ENCODE measurements at regions not wholly inside any gene's neighbourhood (a gene's known extent, or its start where the extent isn't known, plus 50 kb on each side); places are given as distances from the start of the nearest gene placed in this dataset.

- no peak for DNase-seq
These were observed 73.8 kb downstream of the CBLN2 start for GRCh38 chr18:72470391-72470790.

GRCh38 chr18:72468021-72468710 lies 76.0 kb downstream of the CBLN2 start:
- DNase-seq: no peak

- DNase-seq: no peak
These were observed 83.9 kb downstream of the CBLN2 start for GRCh38 chr18:72460210-72460680.

GRCh38 chr18:72458271-72458670 lies 85.9 kb downstream of the CBLN2 start:
- no peak for DNase-seq

GRCh38 chr18:72456802-72457201 lies 87.3 kb downstream of the CBLN2 start:
- DNase-seq: no peak

GRCh38 chr18:72452328-72452727 lies 91.8 kb downstream of the CBLN2 start:
- no peak for DNase-seq

GRCh38 chr18:72444798-72445155 lies 99.4 kb downstream of the CBLN2 start:
- DNase-seq: no peak

- no peak for DNase-seq
These were observed 99.9 kb downstream of the CBLN2 start for GRCh38 chr18:72444111-72444797.

- DNase-seq: no peak
These were observed 107.7 kb downstream of the CBLN2 start for GRCh38 chr18:72436401-72436800.

GRCh38 chr18:72433756-72434155 lies 110.4 kb downstream of the CBLN2 start:
- no peak for DNase-seq

GRCh38 chr18:72427721-72428120 lies 116.4 kb downstream of the CBLN2 start:
- no peak for DNase-seq

- DNase-seq: no peak
These were observed 124.2 kb downstream of the CBLN2 start for GRCh38 chr18:72419914-72420313.

GRCh38 chr18:72412927-72413326 lies 131.2 kb downstream of the CBLN2 start:
- no peak for DNase-seq

- DNase-seq: no peak
These were observed 132.9 kb downstream of the CBLN2 start for GRCh38 chr18:72411261-72411660.

- DNase-seq: no peak
These were observed 133.7 kb downstream of the CBLN2 start for GRCh38 chr18:72410399-72410798.

GRCh38 chr18:72409903-72410302 lies 134.2 kb downstream of the CBLN2 start:
- DNase-seq: no peak

- no peak for DNase-seq
These were observed 137.1 kb downstream of the CBLN2 start for GRCh38 chr18:72407048-72407447.

GRCh38 chr18:72391951-72392350 lies 152.2 kb downstream of the CBLN2 start:
- no peak for DNase-seq

- no peak for DNase-seq
These were observed 152.7 kb downstream of the CBLN2 start for GRCh38 chr18:72391427-72391826.

GRCh38 chr18:72378016-72378415 lies 166.1 kb downstream of the CBLN2 start:
- no peak for DNase-seq

GRCh38 chr18:72376256-72376655 lies 167.9 kb downstream of the CBLN2 start:
- no peak for DNase-seq

- DNase-seq: no peak
These were observed 168.5 kb downstream of the CBLN2 start for GRCh38 chr18:72375618-72376017.

GRCh38 chr18:72372076-72372475 lies 172.1 kb downstream of the CBLN2 start:
- DNase-seq: no peak

- DNase-seq: no peak
These were observed 175.8 kb downstream of the CBLN2 start for GRCh38 chr18:72368308-72368707.

GRCh38 chr18:72360634-72361033 lies 183.5 kb downstream of the CBLN2 start:
- no peak for DNase-seq
